ENCODE measurements at regions not wholly inside any gene's neighbourhood (a gene's known extent, or its start where the extent isn't known, plus 50 kb on each side); places are given as distances from the start of the nearest gene placed in this dataset.

- no peak for DNase-seq (ENCODE audit: low spot score, unreplicated experiment)
- Mint-ChIP-seq H3K27ac (no peak overlapping the region), H3K9me3 (ENCODE audit: low read depth) (no peaks in the 10 kb centered on the region), H3K4me1 (ENCODE audit: low read depth) (peaks cover 2% of the 10 kb centered on the region), H3K4me3 (ENCODE audit: low read depth) (no peak overlapping the region), H3K27me3 (peaks cover 3% of the 10 kb centered on the region), H3K36me3 (ENCODE audit: insufficient read depth) (no peaks in the 10 kb centered on the region)
- no peak for TF ChIP-seq CTCF (IDR thresholded peaks at IDR 0.05; ENCODE audit: unreplicated experiment)
Observed at GRCh38 chr17:15092762-15093161, 172.4 kb downstream of the PMP22 start.

DNA sequence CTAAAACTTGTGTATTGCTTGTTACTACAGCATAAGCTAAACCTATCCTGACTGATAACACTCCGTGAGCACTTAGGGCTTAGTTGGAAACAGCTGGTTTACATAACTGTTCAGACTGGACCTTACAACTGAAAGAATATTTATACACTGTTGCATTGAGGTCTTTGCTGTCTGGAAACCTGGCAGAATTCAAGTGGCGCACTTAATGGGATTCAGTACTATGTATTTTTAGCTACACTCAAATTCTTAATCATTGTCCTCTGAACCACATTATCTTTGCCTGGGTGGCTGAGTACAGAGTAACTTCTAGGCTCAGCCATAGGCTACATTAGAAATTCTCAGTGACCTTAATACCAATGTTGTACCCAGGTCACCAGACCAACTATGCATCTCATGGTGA, 172.9 kb downstream of the PMP22 start:
- no peak for TF ChIP-seq CTCF (IDR thresholded peaks at IDR 0.05; ENCODE audit: unreplicated experiment)
- Mint-ChIP-seq H3K4me1 (ENCODE audit: low read depth) (peaks cover 2% of the 10 kb centered on the region), H3K36me3 (ENCODE audit: insufficient read depth) (no peaks in the 10 kb centered on the region), H3K27ac (no peak overlapping the region), H3K4me3 (ENCODE audit: low read depth) (no peak overlapping the region), H3K27me3 (peaks cover 7% of the 10 kb centered on the region), H3K9me3 (ENCODE audit: low read depth) (no peaks in the 10 kb centered on the region)
- no peak for DNase-seq (ENCODE audit: low spot score, unreplicated experiment)

DNA sequence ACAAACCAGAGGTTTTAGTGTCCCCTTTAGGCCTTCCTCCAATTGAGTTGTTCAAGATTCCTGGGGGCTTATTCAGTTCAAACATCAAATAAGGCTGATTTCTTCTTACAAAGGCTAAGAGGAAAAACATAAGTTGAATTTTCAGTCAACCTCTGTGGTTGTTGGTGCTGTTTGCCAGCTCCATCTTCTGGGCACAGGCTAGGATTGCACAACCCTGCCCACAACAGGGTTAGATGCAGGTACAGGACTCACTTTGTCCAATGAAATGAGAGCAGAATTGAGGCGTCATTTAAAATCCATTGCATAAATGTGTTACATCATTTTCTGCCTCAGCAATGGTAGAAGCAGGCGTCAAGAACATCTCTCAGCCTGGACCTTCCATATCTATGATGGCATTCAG, 173.3 kb downstream of the PMP22 start:
- no peak overlapping the region for H3K27ac Mint-ChIP-seq
- H3K4me3 Mint-ChIP-seq (ENCODE audit: low read depth) = no peak overlapping the region
- peak; percentile 41 for TF ChIP-seq CTCF (IDR thresholded peaks at IDR 0.05; ENCODE audit: unreplicated experiment)
- no peaks in the 10 kb centered on the region for H3K36me3 Mint-ChIP-seq (ENCODE audit: insufficient read depth)
- H3K4me1 Mint-ChIP-seq (ENCODE audit: low read depth) = peaks cover 2% of the 10 kb centered on the region
- no peak for DNase-seq (ENCODE audit: low spot score, unreplicated experiment)
- peaks cover 7% of the 10 kb centered on the region for H3K27me3 Mint-ChIP-seq
- no peaks in the 10 kb centered on the region for H3K9me3 Mint-ChIP-seq (ENCODE audit: low read depth)

GRCh38 chr17:15090533-15090932, 174.6 kb downstream of the PMP22 start:
- peaks cover 2% of the 10 kb centered on the region for H3K4me1 Mint-ChIP-seq (ENCODE audit: low read depth)
- DNase-seq (ENCODE audit: low spot score, unreplicated experiment) = no peak

GRCh38 chr17:15087946-15088345, 177.2 kb downstream of the PMP22 start:
- Mint-ChIP-seq H3K27me3 (peaks cover 6% of the 10 kb centered on the region), H3K4me1 (ENCODE audit: low read depth) (peaks cover 2% of the 10 kb centered on the region), H3K4me3 (ENCODE audit: low read depth) (no peak overlapping the region), H3K36me3 (ENCODE audit: insufficient read depth) (no peaks in the 10 kb centered on the region), H3K9me3 (ENCODE audit: low read depth) (no peaks in the 10 kb centered on the region), H3K27ac (no peak overlapping the region)
- TF ChIP-seq CTCF (IDR thresholded peaks at IDR 0.05; ENCODE audit: unreplicated experiment) = no peak
- no peak for DNase-seq (ENCODE audit: low spot score, unreplicated experiment)

More at GRCh38 chr17:15090533-15090932, 174.6 kb downstream of the PMP22 start:
- no peaks in the 10 kb centered on the region for H3K36me3 Mint-ChIP-seq (ENCODE audit: insufficient read depth)
- H3K4me3 Mint-ChIP-seq (ENCODE audit: low read depth) = no peak overlapping the region
- no peak overlapping the region for H3K27ac Mint-ChIP-seq
- peaks cover 6% of the 10 kb centered on the region for H3K27me3 Mint-ChIP-seq
- no peaks in the 10 kb centered on the region for H3K9me3 Mint-ChIP-seq (ENCODE audit: low read depth)
- TF ChIP-seq CTCF (IDR thresholded peaks at IDR 0.05; ENCODE audit: unreplicated experiment) = no peak
